H1 (cell line): ENCODE measurements at regions not wholly inside any gene's neighbourhood (a gene's known extent, or its start where the extent isn't known, plus 50 kb on each side); places are given as distances from the start of the nearest gene placed in this dataset.

Experiments
- ASH2L ChIP-seq: fragments of 200-600, 300-600 bp; sonication (generic); IDR thresholded peaks from one replicate; pipeline ENCODE4 v1.7.1; 2017; ENCODE audit warnings: low read length
- CEBPB ChIP-seq: IDR thresholded peaks from 2 replicates; pipeline ENCODE4 v1.6.1; 2012; ENCODE audit warnings: low read depth, low read length
- CTCF ChIP-seq, 3 experiments: IDR thresholded peaks; 1 replicate in 2 of 3; 2 replicates in 1 of 3; pipeline versions ENCODE4 v1.5.1 to v1.6.1; 2011; ENCODE audit warnings: low read length in 3 of 3, mild to moderate bottlenecking in 3 of 3, inconsistent platforms in 2 of 3, low read depth in 1 of 3, moderate library complexity in 1 of 3; ENCODE audit not compliant: insufficient read depth in 1 of 3; ENCODE audit errors: control extremely low read depth in 1 of 3
- SP1 ChIP-seq: IDR thresholded peaks from 2 replicates; pipeline ENCODE4 v1.6.1; 2011; ENCODE audit warnings: low read depth, low read length

- TF ChIP-seq SP1 = no peak
- no peak for TF ChIP-seq ASH2L
- TF ChIP-seq CTCF (IDR thresholded peaks at IDR 0.05; ENCODE audit: control extremely low read depth in 1 of 3, insufficient read depth in 1 of 3, low read depth in 1 of 3, low read length in 3 of 3) = no peak
- TF ChIP-seq CEBPB = no peak
These were observed 71.0 kb downstream of the EBNA1BP2 start for GRCh38 chr1:43101061-43101460.
